Caco-2 (cell line): ENCODE measurements at regions not wholly inside any gene's neighbourhood (a gene's known extent, or its start where the extent isn't known, plus 50 kb on each side); places are given as distances from the start of the nearest gene placed in this dataset.

Experiments used
- BruUV-seq: library from RNA; stranded (reverse); fragments of 400-500 nt; replicated peaks from 2 replicates; lab custom pipeline; 2021; lab: Mats Ljungman, UMichigan
- CTCF ChIA-PET: fragments of 300-600 bp; sonication (Branson Sonifier 250); formaldehyde crosslinking; loops from one replicate; lab custom pipeline; 2022; ENCODE audit warnings: antibody characterized with exemption; lab: Charles Lee
- POLR2A ChIA-PET: fragments of 300-600 bp; sonication (Branson Sonifier 250); formaldehyde crosslinking; loops from one replicate; lab custom pipeline; 2022; ENCODE audit warnings: antibody characterized with exemption; lab: Charles Lee
- DNase-seq, 2 experiments: peaks; one replicate each; pipeline versions ENCODE4 v3.0.0 to v3.0.0-alpha.2; 2020 to 2022
- H3K27me3 ChIP-seq: replicated peaks from 2 replicates; pipeline ENCODE4 v1.6.0; 2011; ENCODE audit warnings: low read length; ENCODE audit not compliant: control insufficient read depth, insufficient read depth
- H3K36me3 ChIP-seq: 2 replicates; pipeline ENCODE4 v1.5.1; 2011; ENCODE audit warnings: low read length; ENCODE audit not compliant: control insufficient read depth, insufficient read depth
- H3K4me1 ChIP-seq: fragments of 250-450 bp; sonication (Bioruptor Pico); 2 replicates; pipeline ENCODE4 v1.5.1; 2020; ENCODE audit warnings: mild to moderate bottlenecking
- H3K4me3 ChIP-seq: 2 replicates; pipeline ENCODE4 v1.5.1; 2011; ENCODE audit warnings: low read depth, mild to moderate bottlenecking, control low read depth, low read length
- H3K9me3 ChIP-seq: fragments of 250-450 bp; sonication (Bioruptor Pico); 2 replicates; pipeline ENCODE4 v1.5.1; 2020; ENCODE audit warnings: mild to moderate bottlenecking, moderate library complexity
- H3K27ac Mint-ChIP-seq: one replicate; pipeline ENCODE4 v1.8.0; 2022; ENCODE audit warnings: mixed read lengths; ENCODE audit not compliant: unreplicated experiment
- H3K27me3 Mint-ChIP-seq: one replicate; pipeline ENCODE4 v1.8.0; 2022; ENCODE audit warnings: mixed read lengths; ENCODE audit not compliant: insufficient read depth, unreplicated experiment
- H3K36me3 Mint-ChIP-seq: one replicate; pipeline ENCODE4 v1.8.0; 2022; ENCODE audit warnings: mild to moderate bottlenecking, mixed read lengths; ENCODE audit not compliant: insufficient read depth, unreplicated experiment
- H3K4me1 Mint-ChIP-seq: one replicate; pipeline ENCODE4 v1.8.0; 2022; ENCODE audit warnings: low read depth, mixed read lengths; ENCODE audit not compliant: unreplicated experiment
- H3K4me3 Mint-ChIP-seq: one replicate; pipeline ENCODE4 v1.8.0; 2022; ENCODE audit warnings: mild to moderate bottlenecking, moderate library complexity, mixed read lengths; ENCODE audit not compliant: unreplicated experiment
- H3K9me3 Mint-ChIP-seq: one replicate; pipeline ENCODE4 v1.8.0; 2022; ENCODE audit warnings: mixed read lengths; ENCODE audit not compliant: unreplicated experiment
- CTCF ChIP-seq, 2 experiments: fragments of 200-600 bp in 1 of 2; IDR thresholded peaks; 1 replicate in 1 of 2; 2 replicates in 1 of 2; pipeline versions ENCODE4 v1.5.1 to v1.8.0; 2011 to 2022; ENCODE audit warnings: antibody characterized with exemption in 1 of 2, control low read depth in 1 of 2, inconsistent platforms in 1 of 2, low read depth in 1 of 2, low read length in 1 of 2, mild to moderate bottlenecking in 1 of 2, moderate library complexity in 1 of 2; ENCODE audit not compliant: insufficient read depth in 1 of 2, severe bottlenecking in 1 of 2, unreplicated experiment in 1 of 2
- intact Hi-C: fragments of 100-400 bp; cut with micrococcal nuclease; formaldehyde crosslinking; loops from one replicate; pipeline ENCODE4 v1.10.0; 2022; ENCODE audit not compliant: unreplicated experiment

GRCh38 chr2:64797881-64798575 lies 144.3 kb upstream of the SERTAD2 start:
- H3K4me1 Mint-ChIP-seq = no peaks in the 10 kb centered on the region
- no peaks in the 10 kb centered on the region for H3K27me3 Mint-ChIP-seq
- no TSS peak for BruUV-seq
- no peak overlapping the region for H3K4me3 Mint-ChIP-seq
- Histone ChIP-seq H3K36me3 (no peaks in the 10 kb centered on the region), H3K4me1 (peaks cover 9% of the 10 kb centered on the region), H3K4me3 (no peak overlapping the region), H3K27me3 (no peaks in the 10 kb centered on the region), H3K9me3 (no peaks in the 10 kb centered on the region)
- H3K36me3 Mint-ChIP-seq = no peaks in the 10 kb centered on the region
- ChIA-PET CTCF (no interaction called here), POLR2A (interaction anchor here (0.6 kb wide), 1 partner anchor 50 kb away, joined by 3 read pairs; no protein-coding TSS in a partner anchor)
- H3K9me3 Mint-ChIP-seq = no peaks in the 10 kb centered on the region
- intact Hi-C loops = no loop called here
- DNase-seq = no peak
- no peak overlapping the region for H3K27ac Mint-ChIP-seq
- no peak for TF ChIP-seq CTCF (IDR thresholded peaks at IDR 0.05; ENCODE audit: insufficient read depth in 1 of 2, low read depth in 1 of 2, low read length in 1 of 2, severe bottlenecking in 1 of 2, unreplicated experiment in 1 of 2)

DNA sequence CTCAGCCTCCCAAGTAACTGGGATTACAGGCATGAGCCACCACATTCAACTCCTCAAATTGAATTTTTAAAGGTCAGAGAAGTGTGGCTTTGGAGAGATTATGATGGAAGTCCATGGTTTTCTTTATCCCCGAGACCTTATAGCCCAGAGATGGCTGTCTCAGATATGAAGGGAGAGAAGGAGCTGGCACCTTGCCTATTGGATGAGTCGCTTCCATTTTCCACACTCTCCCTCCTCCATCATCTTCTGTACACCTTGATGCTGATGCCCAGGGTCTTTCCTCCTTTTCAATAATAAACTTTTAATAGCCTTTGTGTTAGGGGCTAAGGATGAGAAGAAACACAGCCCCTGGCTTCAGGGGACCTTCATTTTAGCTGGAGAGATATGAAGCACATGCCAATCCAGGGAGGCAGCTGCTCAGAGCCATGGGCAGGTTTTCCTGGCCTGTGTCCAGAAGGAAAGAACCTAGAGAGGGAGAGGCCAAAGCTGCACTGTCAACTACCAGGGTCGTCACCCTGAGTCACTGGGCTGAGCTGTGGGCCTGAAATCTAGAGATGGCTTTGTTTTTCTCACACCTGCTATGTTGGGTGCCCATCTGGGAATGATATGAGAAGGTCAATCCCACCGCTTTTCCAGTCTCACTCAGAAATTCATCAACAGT lies 146.0 kb upstream of the SERTAD2 start:
- H3K36me3 ChIP-seq = no peaks in the 10 kb centered on the region
- H3K4me1 ChIP-seq = peaks cover 9% of the 10 kb centered on the region
- TF ChIP-seq CTCF (IDR thresholded peaks at IDR 0.05; ENCODE audit: insufficient read depth in 1 of 2, low read depth in 1 of 2, low read length in 1 of 2, severe bottlenecking in 1 of 2, unreplicated experiment in 1 of 2) = no peak
- intact Hi-C loops = no loop called here
- no peaks in the 10 kb centered on the region for H3K27me3 ChIP-seq
- no peak overlapping the region for H3K27ac Mint-ChIP-seq
- ChIA-PET CTCF (no interaction called here), POLR2A (no interaction called here)
- BruUV-seq = no TSS peak
- no peaks in the 10 kb centered on the region for H3K27me3 Mint-ChIP-seq
- no peaks in the 10 kb centered on the region for H3K9me3 Mint-ChIP-seq
- H3K9me3 ChIP-seq = no peaks in the 10 kb centered on the region
- no peaks in the 10 kb centered on the region for H3K4me1 Mint-ChIP-seq
- DNase-seq = no peak
- no peak overlapping the region for H3K4me3 ChIP-seq
- H3K4me3 Mint-ChIP-seq = no peak overlapping the region
- H3K36me3 Mint-ChIP-seq = no peaks in the 10 kb centered on the region

- peaks cover 9% of the 10 kb centered on the region for H3K4me1 ChIP-seq
- Mint-ChIP-seq H3K27ac (no peak overlapping the region), H3K27me3 (no peaks in the 10 kb centered on the region), H3K4me3 (no peak overlapping the region), H3K9me3 (no peaks in the 10 kb centered on the region), H3K36me3 (peaks cover 4% of the 10 kb centered on the region), H3K4me1 (no peaks in the 10 kb centered on the region)
- POLR2A ChIA-PET = no interaction called here
- no TSS peak for BruUV-seq
- no peaks in the 10 kb centered on the region for H3K27me3 ChIP-seq
- TF ChIP-seq CTCF (IDR thresholded peaks at IDR 0.05; ENCODE audit: insufficient read depth in 1 of 2, low read depth in 1 of 2, low read length in 1 of 2, severe bottlenecking in 1 of 2, unreplicated experiment in 1 of 2) = no peak
- H3K9me3 ChIP-seq = no peaks in the 10 kb centered on the region
- no peak for DNase-seq
- intact Hi-C loops = no loop called here
- no peak overlapping the region for H3K4me3 ChIP-seq
- CTCF ChIA-PET = no interaction called here
- H3K36me3 ChIP-seq = no peaks in the 10 kb centered on the region
Observed at GRCh38 chr2:64803776-64804175, 150.1 kb upstream of the SERTAD2 start.
